Right lobe of liver (tissue), 6 donors: ENCODE measurements at regions not wholly inside any gene's neighbourhood (a gene's known extent, or its start where the extent isn't known, plus 50 kb on each side); places are given as distances from the start of the nearest gene placed in this dataset.
A peak's percentile ranks its signal among the peaks of the same experiment; 100 is the strongest.
"Not testable (repeated sequence)": the region's sequence is repeated elsewhere in the genome, so short reads cannot be mapped to it uniquely, and the experiment has no call there.

ENCODE experiments used
- ATAC-seq, 4 donors: fragments of 200-7000 bp; cut with Tn5 transposase; one replicate each; pipeline ENCODE4 v1.9.1; 2020; ENCODE audit warnings: mild to moderate bottlenecking in 4 of 4, moderate library complexity in 4 of 4
- DNase-seq, 3 donors: peaks; one replicate each; pipeline ENCODE4 v3.0.0-alpha.2; 2020
- H3K27ac ChIP-seq, 3 donors: fragments of 200-600 bp; one replicate each; pipeline ENCODE4 v1.8.0; 2022
- H3K27me3 ChIP-seq, 2 donors: fragments of 200-600 bp; one replicate each; pipeline ENCODE4 v1.8.0; 2022
- H3K36me3 ChIP-seq, 4 donors: fragments of 200-600 bp; sonication (generic) in 1 of 4; one replicate each; pipeline versions ENCODE4 v1.5.1 to v1.8.0; 2017 to 2022; ENCODE audit warnings: control low read depth in 1 of 4
- H3K4me1 ChIP-seq, 4 donors: fragments of 200-600 bp; sonication (generic) in 1 of 4; one replicate each; pipeline versions ENCODE4 v1.5.1 to v1.8.0; 2017 to 2022; ENCODE audit warnings: control low read depth in 1 of 4
- H3K4me3 ChIP-seq, 3 donors: fragments of 200-600 bp; one replicate each; pipeline ENCODE4 v1.8.0; 2022
- H3K9me3 ChIP-seq, 4 donors: fragments of 200-600 bp; sonication (generic) in 1 of 4; one replicate each; pipeline versions ENCODE4 v1.5.1 to v1.8.0; 2017 to 2022; ENCODE audit warnings: control low read depth in 1 of 4
- POLR2A ChIP-seq: fragments of 450-650 bp; IDR thresholded peaks from one replicate; pipeline ENCODE4 v1.6.1; 2017; ENCODE audit warnings: antibody characterized with exemption, mild to moderate bottlenecking
- WGBS: methylation state at CpG from one replicate; pipeline ENCODE4 v1.1.6; 2018; ENCODE audit warnings: low coverage, low lambda C conversion rate; ENCODE audit not compliant: insufficient coverage; ENCODE audit errors: missing lambda C conversion rate; 5-methylcytosine and 5-hydroxymethylcytosine counted together
- intact Hi-C, 2 donors: fragments of 100-400 bp; cut with DNase I; formaldehyde crosslinking; loops; one replicate each; pipeline versions ENCODE4 v1.11.2 to v1.14.1; 2022
- TF ChIP-seq, protein P1 (sequence below), 4 donors: fragments of 200-600 bp in 3 of 4; fragments of 450-650 bp in 1 of 4; IDR thresholded peaks; one replicate each; pipeline versions ENCODE4 v1.5.1 to v1.8.0; 2016 to 2022; ENCODE audit warnings: antibody characterized with exemption in 4 of 4, mild to moderate bottlenecking in 2 of 4
- donor health status: DM: no; HTN: yes; CAD: no.
- donor health status: DM: no; HTN: no; CAD: no.
- donor health status: DM: no; HTN: no; CAD: no.
- donor health status: DM: no; HTN: yes; CAD: no.
- donor health status: DM: no; HTN: yes; CAD: no.

DNA sequence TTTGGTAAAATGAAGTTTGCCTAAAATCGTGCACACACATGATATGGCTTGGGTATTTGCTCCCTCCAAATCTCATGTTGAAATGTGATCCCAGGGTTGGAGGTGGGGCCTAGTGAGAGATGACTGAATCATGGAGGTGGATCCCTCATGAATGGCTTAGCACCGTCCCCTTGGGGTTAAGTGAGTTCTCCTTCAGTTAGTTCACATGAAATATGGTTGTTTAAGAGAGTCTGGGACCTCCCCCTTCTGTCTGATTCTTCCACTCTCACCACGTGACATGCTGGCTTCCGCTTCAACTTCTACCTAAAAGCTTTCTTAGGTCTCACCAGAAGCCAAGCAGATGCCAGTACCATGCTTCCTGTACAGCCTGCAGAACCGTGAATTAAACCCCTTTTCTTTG lies 58.4 kb downstream of the SIPA1L2 start:
- WGBS = 80% methylated on average over 4 of the region's 5 CpGs
- no peak for DNase-seq
- no peak overlapping the region for H3K4me3 ChIP-seq
- intact Hi-C loops = no loop called here
- H3K27ac ChIP-seq = no peak overlapping the region
- H3K9me3 ChIP-seq = no peaks in the 10 kb centered on the region
- ATAC-seq = peak in 1 of 4 donors; percentile 29
- TF ChIP-seq, protein P1, sequence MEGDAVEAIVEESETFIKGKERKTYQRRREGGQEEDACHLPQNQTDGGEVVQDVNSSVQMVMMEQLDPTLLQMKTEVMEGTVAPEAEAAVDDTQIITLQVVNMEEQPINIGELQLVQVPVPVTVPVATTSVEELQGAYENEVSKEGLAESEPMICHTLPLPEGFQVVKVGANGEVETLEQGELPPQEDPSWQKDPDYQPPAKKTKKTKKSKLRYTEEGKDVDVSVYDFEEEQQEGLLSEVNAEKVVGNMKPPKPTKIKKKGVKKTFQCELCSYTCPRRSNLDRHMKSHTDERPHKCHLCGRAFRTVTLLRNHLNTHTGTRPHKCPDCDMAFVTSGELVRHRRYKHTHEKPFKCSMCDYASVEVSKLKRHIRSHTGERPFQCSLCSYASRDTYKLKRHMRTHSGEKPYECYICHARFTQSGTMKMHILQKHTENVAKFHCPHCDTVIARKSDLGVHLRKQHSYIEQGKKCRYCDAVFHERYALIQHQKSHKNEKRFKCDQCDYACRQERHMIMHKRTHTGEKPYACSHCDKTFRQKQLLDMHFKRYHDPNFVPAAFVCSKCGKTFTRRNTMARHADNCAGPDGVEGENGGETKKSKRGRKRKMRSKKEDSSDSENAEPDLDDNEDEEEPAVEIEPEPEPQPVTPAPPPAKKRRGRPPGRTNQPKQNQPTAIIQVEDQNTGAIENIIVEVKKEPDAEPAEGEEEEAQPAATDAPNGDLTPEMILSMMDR (IDR thresholded peaks at IDR 0.05) = no peak
- TF ChIP-seq POLR2A = no peak
- H3K4me1 ChIP-seq = no peaks in the 10 kb centered on the region
- no peaks in the 10 kb centered on the region for H3K36me3 ChIP-seq
- no peaks in the 10 kb centered on the region for H3K27me3 ChIP-seq

DNA sequence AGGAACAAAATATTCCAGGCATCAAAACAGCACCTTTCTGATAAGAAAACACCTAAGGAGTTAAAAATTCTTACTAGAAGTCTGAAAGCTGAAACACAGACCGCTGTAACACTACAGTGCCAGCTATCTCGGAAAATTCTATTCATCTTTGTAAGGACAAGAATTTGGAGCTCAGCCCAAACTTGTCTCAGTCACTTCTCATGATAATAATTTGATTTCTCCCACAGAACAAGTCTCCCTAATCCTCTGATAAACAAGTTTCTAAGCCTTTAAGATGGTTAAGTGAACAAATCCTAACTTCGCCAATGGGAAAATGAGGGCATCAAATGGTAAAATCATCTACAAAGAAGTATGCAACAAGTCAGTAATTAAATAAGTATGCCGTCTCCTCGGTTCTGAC lies 59.9 kb downstream of the SIPA1L2 start:
- intact Hi-C loops = no loop called here
- WGBS = 76% methylated on average over 5 of the region's 5 CpGs

DNA sequence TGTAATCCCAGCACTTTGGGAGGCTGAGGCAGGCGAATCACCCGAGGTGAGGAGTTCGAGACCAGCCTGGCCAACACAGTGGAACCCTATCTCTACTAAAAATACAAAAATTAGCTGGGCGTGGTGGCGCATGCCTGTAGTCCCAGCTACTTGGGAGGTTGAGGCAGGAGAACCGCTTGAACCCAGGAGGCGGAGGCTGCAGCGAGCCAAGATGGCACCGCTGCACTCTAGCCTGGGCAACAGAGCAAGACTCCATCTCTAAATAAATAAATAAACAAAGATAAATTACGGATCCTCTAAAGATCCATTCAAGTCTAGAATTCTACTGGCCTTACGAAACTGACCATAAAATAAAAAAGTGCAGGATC lies 60.4 kb downstream of the SIPA1L2 start:
- H3K27ac ChIP-seq, intact Hi-C loops, H3K27me3 ChIP-seq, H3K4me1 ChIP-seq, H3K36me3 ChIP-seq, H3K4me3 ChIP-seq, ATAC-seq, DNase-seq, H3K9me3 ChIP-seq: not testable (repeated sequence)
- WGBS = 88% methylated on average over 8 of the region's 11 CpGs

More for the DNA sequence above, 59.9 kb downstream of the SIPA1L2 start:
- Histone ChIP-seq H3K4me1 (no peaks in the 10 kb centered on the region), H3K4me3 (no peak overlapping the region), H3K27ac (no peak overlapping the region), H3K27me3 (no peaks in the 10 kb centered on the region), H3K36me3 (no peaks in the 10 kb centered on the region), H3K9me3 (no peaks in the 10 kb centered on the region)
- ATAC-seq = no peak
- no peak for DNase-seq
- TF ChIP-seq, protein P1 (IDR thresholded peaks at IDR 0.05) = no peak
- TF ChIP-seq POLR2A = no peak

DNA sequence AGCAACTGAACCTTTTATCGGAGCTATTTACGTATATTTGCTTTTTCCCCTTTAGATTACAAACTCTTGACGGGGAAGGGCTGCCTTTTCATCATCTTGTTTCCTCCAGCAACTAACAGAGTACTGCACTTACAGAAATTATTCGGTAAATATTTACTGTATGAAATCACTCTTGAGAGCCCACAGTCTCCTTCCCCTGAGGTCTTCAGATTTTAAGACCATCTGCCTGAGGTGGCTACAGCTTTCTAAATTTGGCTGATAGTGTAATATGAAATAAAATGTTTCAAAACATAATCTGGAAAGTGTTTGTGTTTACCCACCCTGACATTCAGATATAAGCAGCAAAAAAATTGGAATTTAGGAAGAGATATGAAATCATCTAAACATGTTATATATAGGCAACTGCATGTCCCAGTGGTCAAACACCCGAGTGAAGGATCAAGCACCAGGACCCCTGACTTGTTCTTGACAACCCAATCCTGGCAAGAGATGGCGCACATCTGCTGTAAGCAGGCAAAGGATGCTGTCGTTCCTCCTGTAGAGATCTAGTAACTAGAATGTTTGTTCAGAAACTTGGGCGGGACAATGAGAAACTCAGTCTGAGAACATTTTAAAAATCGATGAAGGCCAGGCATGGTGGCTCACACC lies 60.9 kb downstream of the SIPA1L2 start:
- Histone ChIP-seq H3K27me3 (no peaks in the 10 kb centered on the region), H3K4me1 (no peaks in the 10 kb centered on the region), H3K36me3 (no peaks in the 10 kb centered on the region), H3K4me3 (no peak overlapping the region), H3K9me3 (no peaks in the 10 kb centered on the region), H3K27ac (no peak overlapping the region)
- intact Hi-C loops = no loop called here
- DNase-seq (no peak), ATAC-seq (no peak)
- no peak for TF ChIP-seq POLR2A
- TF ChIP-seq, protein P1 (IDR thresholded peaks at IDR 0.05) = no peak
- 86% methylated on average over 8 of the region's 9 CpGs for WGBS

DNA sequence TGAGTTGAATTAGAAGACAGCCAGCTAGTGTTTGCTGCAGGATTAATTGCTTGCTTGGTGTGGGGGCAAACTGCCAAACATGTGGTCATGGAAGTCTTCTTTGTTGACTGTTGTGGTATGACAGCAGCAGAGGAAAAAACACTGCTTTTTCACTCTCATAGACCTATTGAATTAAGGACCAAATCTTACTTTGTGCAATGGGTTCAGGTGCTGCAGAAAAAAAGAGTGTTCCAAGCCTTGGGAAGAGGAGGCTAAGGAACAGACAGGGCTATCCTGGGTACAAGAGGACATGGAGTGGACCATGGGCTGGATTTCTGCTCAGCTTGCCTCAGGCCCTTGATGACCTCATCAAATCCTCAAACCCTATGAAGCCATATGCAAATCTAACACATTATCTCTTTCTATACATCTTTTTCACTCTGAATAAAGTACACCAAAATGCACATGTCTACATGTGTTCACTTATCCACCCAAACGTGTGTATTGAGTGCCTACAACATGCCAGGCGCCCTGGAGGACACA lies 61.5 kb downstream of the SIPA1L2 start:
- DNase-seq (no peak), ATAC-seq (no peak)
- no peaks in the 10 kb centered on the region for H3K27me3 ChIP-seq
- no peak overlapping the region for H3K4me3 ChIP-seq
- TF ChIP-seq POLR2A = no peak
- TF ChIP-seq, protein P1 (IDR thresholded peaks at IDR 0.05) = no peak
- no peaks in the 10 kb centered on the region for H3K4me1 ChIP-seq
- no peaks in the 10 kb centered on the region for H3K36me3 ChIP-seq
- 73% methylated on average over 2 of the region's 2 CpGs for WGBS
- no peak overlapping the region for H3K27ac ChIP-seq
- no peaks in the 10 kb centered on the region for H3K9me3 ChIP-seq
- intact Hi-C loops = no loop called here
